NCI-H2171 treated with DMSO at 0.1 percent for 48 hours (cell line): ENCODE measurements at regions not wholly inside any gene's neighbourhood (a gene's known extent, or its start where the extent isn't known, plus 50 kb on each side); places are given as distances from the start of the nearest gene placed in this dataset.
A peak's percentile ranks its signal among the peaks of the same experiment; 100 is the strongest.

Experiments used
- DNase-seq: peaks from one replicate; lab custom pipeline; 2025; lab: John Stamatoyannopoulos, UW

- DNase-seq: peak; percentile 17
Measured at GRCh38 chr1:209428241-209428921, 155.1 kb upstream of the CAMK1G start.

GRCh38 chr1:209429611-209430010 is 153.9 kb upstream of the CAMK1G start:
- no peak for DNase-seq

- DNase-seq: no peak
Measured at GRCh38 chr1:209430107-209430506, 153.4 kb upstream of the CAMK1G start.

- DNase-seq: no peak
Measured at GRCh38 chr1:209430821-209431259, 152.7 kb upstream of the CAMK1G start.

- DNase-seq: no peak
Measured at GRCh38 chr1:209431402-209431801, 152.1 kb upstream of the CAMK1G start.

GRCh38 chr1:209431813-209432442 is 151.6 kb upstream of the CAMK1G start:
- no peak for DNase-seq

- DNase-seq: no peak
Measured at GRCh38 chr1:209432443-209432825, 151.1 kb upstream of the CAMK1G start.

- DNase-seq: no peak
Measured at GRCh38 chr1:209433649-209434031, 149.9 kb upstream of the CAMK1G start.

- DNase-seq: no peak
Measured at GRCh38 chr1:209434066-209434465, 149.4 kb upstream of the CAMK1G start.

- no peak for DNase-seq
Measured at GRCh38 chr1:209434631-209435217, 148.8 kb upstream of the CAMK1G start.

GRCh38 chr1:209435654-209436566 is 147.6 kb upstream of the CAMK1G start:
- peak; percentile 63 for DNase-seq

GRCh38 chr1:209439828-209440227 is 143.7 kb upstream of the CAMK1G start:
- no peak for DNase-seq

- DNase-seq: no peak
Measured at GRCh38 chr1:209443361-209443931, 140.1 kb upstream of the CAMK1G start.

GRCh38 chr1:209443975-209444651 is 139.4 kb upstream of the CAMK1G start:
- DNase-seq: no peak

GRCh38 chr1:209444961-209445360 is 138.6 kb upstream of the CAMK1G start:
- DNase-seq: no peak

- DNase-seq: no peak
Measured at GRCh38 chr1:209445576-209445975, 137.9 kb upstream of the CAMK1G start.

- DNase-seq: no peak
Measured at GRCh38 chr1:209446356-209446755, 137.2 kb upstream of the CAMK1G start.

GRCh38 chr1:209454340-209454994 is 129.0 kb upstream of the CAMK1G start:
- DNase-seq: no peak

- peak; percentile 68 for DNase-seq
Measured at GRCh38 chr1:209455145-209455544, 128.4 kb upstream of the CAMK1G start.

GRCh38 chr1:209455661-209456358 is 127.7 kb upstream of the CAMK1G start:
- DNase-seq: peak; percentile 66
